ENCODE measurements at regions not wholly inside any gene's neighbourhood (a gene's known extent, or its start where the extent isn't known, plus 50 kb on each side); places are given as distances from the start of the nearest gene placed in this dataset.

DNA sequence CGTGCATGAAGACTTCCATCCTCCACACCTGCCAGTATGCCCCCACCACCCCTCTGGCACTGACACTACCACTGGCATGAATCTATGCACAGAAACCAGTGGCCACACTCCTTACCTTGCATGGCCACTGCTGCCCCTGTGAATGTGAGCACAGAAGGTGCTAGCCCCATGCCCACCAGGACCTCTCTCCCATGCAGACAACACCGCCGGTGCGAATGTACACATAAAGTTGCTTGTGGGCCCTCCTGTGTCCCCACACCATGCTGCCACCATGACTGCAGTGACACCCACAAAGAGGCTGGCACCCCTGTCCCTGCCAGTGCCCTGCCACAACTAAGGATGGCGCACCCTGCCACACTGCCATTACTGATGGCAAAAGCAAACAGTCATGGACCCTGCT, 289.5 kb upstream of the KCND2 start:
- no peak for TF ChIP-seq CTCF (IDR thresholded peaks at IDR 0.05)
- TF ChIP-seq POLR2A (IDR thresholded peaks at IDR 0.05) = no peak
- no peak for TF ChIP-seq POLR2AphosphoS5 (IDR thresholded peaks at IDR 0.05)
